HG03565 (cell line): ENCODE measurements at regions not wholly inside any gene's neighbourhood (a gene's known extent, or its start where the extent isn't known, plus 50 kb on each side); places are given as distances from the start of the nearest gene placed in this dataset.
"Not testable (repeated sequence)": the region's sequence is repeated elsewhere in the genome, so short reads cannot be mapped to it uniquely, and the experiment has no call there.

ENCODE experiments used
- ATAC-seq: cut with Tn5 transposase; IDR thresholded peaks from one replicate; pipeline ENCODE4 v1.9.1; 2021; ENCODE audit warnings: mild to moderate bottlenecking, moderate library complexity; ENCODE audit not compliant: unreplicated experiment

GRCh38 chr2:67159929-67160328, 237.2 kb upstream of the ETAA1 start:
- ATAC-seq: peak; percentile 51

GRCh38 chr2:67164771-67165522, 232.2 kb upstream of the ETAA1 start:
- no peak for ATAC-seq

- ATAC-seq: no peak
Observed at GRCh38 chr2:67165523-67165990, 231.6 kb upstream of the ETAA1 start.

GRCh38 chr2:67166511-67166910, 230.6 kb upstream of the ETAA1 start:
- ATAC-seq: not testable (repeated sequence)

GRCh38 chr2:67169417-67170140, 227.6 kb upstream of the ETAA1 start:
- no peak for ATAC-seq

GRCh38 chr2:67179526-67179925, 217.6 kb upstream of the ETAA1 start:
- no peak for ATAC-seq

GRCh38 chr2:67180841-67181240, 216.3 kb upstream of the ETAA1 start:
- ATAC-seq: no peak

GRCh38 chr2:67182884-67183283, 214.2 kb upstream of the ETAA1 start:
- no peak for ATAC-seq

GRCh38 chr2:67186326-67186725, 210.8 kb upstream of the ETAA1 start:
- no peak for ATAC-seq

- ATAC-seq: no peak
Observed at GRCh38 chr2:67186871-67187270, 210.3 kb upstream of the ETAA1 start.

- not testable (repeated sequence) for ATAC-seq
Observed at GRCh38 chr2:67195327-67195726, 201.8 kb upstream of the ETAA1 start.

- no peak for ATAC-seq
Observed at GRCh38 chr2:67201521-67201920, 195.6 kb upstream of the ETAA1 start.

- ATAC-seq: no peak
Observed at GRCh38 chr2:67204349-67204748, 192.8 kb upstream of the ETAA1 start.

- no peak for ATAC-seq
Observed at GRCh38 chr2:67208887-67209500, 188.1 kb upstream of the ETAA1 start.

- no peak for ATAC-seq
Observed at GRCh38 chr2:67210430-67210829, 186.7 kb upstream of the ETAA1 start.

- ATAC-seq: no peak
Observed at GRCh38 chr2:67212203-67212602, 184.9 kb upstream of the ETAA1 start.

- ATAC-seq: no peak
Observed at GRCh38 chr2:67213270-67213670, 183.9 kb upstream of the ETAA1 start.

GRCh38 chr2:67213677-67214402, 183.3 kb upstream of the ETAA1 start:
- ATAC-seq: no peak

- ATAC-seq: no peak
Observed at GRCh38 chr2:67214585-67215185, 182.4 kb upstream of the ETAA1 start.

- ATAC-seq: no peak
Observed at GRCh38 chr2:67215214-67216055, 181.7 kb upstream of the ETAA1 start.
